Stimulated activated CD4-positive, alpha-beta T cell treated with anti-CD3 and anti-CD28 coated beads, TNF-alpha, amount 100 ng/mL, for 1 hour (primary cell): ENCODE measurements at regions not wholly inside any gene's neighbourhood (a gene's known extent, or its start where the extent isn't known, plus 50 kb on each side); places are given as distances from the start of the nearest gene placed in this dataset.

Experiments used
- DNase-seq, 3 donors: peaks; one replicate each; pipeline ENCODE4 v3.0.0-alpha.2; 2020; ENCODE audit warnings: low read depth in 3 of 3, low spot score in 1 of 3

GRCh38 chr10:78527296-78527695, 493.6 kb downstream of the RPS24 start:
- DNase-seq: no peak

- DNase-seq: no peak
These were observed 495.1 kb downstream of the RPS24 start for GRCh38 chr10:78528749-78529204.

- DNase-seq: no peak
These were observed 495.6 kb downstream of the RPS24 start for GRCh38 chr10:78529262-78529661.

GRCh38 chr10:78531088-78531487, 497.4 kb downstream of the RPS24 start:
- DNase-seq: no peak

- DNase-seq: no peak
These were observed 498.9 kb downstream of the RPS24 start for GRCh38 chr10:78532480-78533042.

GRCh38 chr10:78533098-78533497, 499.4 kb downstream of the RPS24 start:
- DNase-seq: no peak

- no peak for DNase-seq
These were observed 500.1 kb downstream of the RPS24 start for GRCh38 chr10:78533776-78534175.

- no peak for DNase-seq
These were observed 502.1 kb downstream of the RPS24 start for GRCh38 chr10:78535716-78536218.

- DNase-seq: no peak
These were observed 503.4 kb downstream of the RPS24 start for GRCh38 chr10:78537018-78537417.

- DNase-seq: no peak
These were observed 505.6 kb downstream of the RPS24 start for GRCh38 chr10:78539247-78539766.

- no peak for DNase-seq
These were observed 506.9 kb downstream of the RPS24 start for GRCh38 chr10:78540355-78541076.

GRCh38 chr10:78541481-78542140, 507.9 kb downstream of the RPS24 start:
- DNase-seq: no peak

GRCh38 chr10:78542141-78542489, 508.5 kb downstream of the RPS24 start:
- DNase-seq: no peak

GRCh38 chr10:78542521-78542920, 508.9 kb downstream of the RPS24 start:
- DNase-seq: no peak

GRCh38 chr10:78543031-78543748, 509.5 kb downstream of the RPS24 start:
- no peak for DNase-seq

GRCh38 chr10:78543749-78544362, 510.2 kb downstream of the RPS24 start:
- DNase-seq: no peak

GRCh38 chr10:78544423-78545090, 510.9 kb downstream of the RPS24 start:
- DNase-seq: no peak

- no peak for DNase-seq
These were observed 512.1 kb downstream of the RPS24 start for GRCh38 chr10:78545756-78546155.

GRCh38 chr10:78547397-78547796, 513.7 kb downstream of the RPS24 start:
- no peak for DNase-seq

- DNase-seq: no peak
These were observed 514.2 kb downstream of the RPS24 start for GRCh38 chr10:78547905-78548304.
